Activated CD4-positive, alpha-beta T cell treated with anti-CD3 and anti-CD28 coated beads for 4 hours (primary cell): ENCODE measurements at regions not wholly inside any gene's neighbourhood (a gene's known extent, or its start where the extent isn't known, plus 50 kb on each side); places are given as distances from the start of the nearest gene placed in this dataset.

Experiments
- DNase-seq, 2 donors: peaks; one replicate each; pipeline ENCODE4 v3.0.0-alpha.2; 2020

- no peak for DNase-seq
Measured at GRCh38 chr2:16869711-16870110, 204.1 kb upstream of the CYRIA start.

DNA sequence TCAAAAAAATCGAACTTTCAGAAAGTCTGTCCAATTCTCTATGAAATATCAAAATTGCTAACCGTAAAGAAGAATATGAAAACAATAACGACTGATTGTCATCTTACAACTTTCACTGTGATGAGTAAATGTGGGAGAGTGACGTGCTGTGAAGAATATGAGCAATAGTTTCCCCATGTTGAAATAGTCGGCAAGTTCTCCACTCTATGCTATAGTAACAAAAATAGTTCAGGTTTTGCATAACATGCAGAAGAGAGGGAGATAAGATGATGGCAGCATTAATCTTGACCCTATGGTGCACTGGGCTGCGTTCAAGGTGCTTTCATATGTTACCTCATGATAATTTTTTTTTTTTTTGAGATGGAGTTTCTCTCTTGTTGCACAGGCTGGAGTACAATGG is 196.8 kb upstream of the CYRIA start:
- no peak for DNase-seq

- no peak for DNase-seq
Measured at GRCh38 chr2:16861530-16861929, 195.9 kb upstream of the CYRIA start.

DNA sequence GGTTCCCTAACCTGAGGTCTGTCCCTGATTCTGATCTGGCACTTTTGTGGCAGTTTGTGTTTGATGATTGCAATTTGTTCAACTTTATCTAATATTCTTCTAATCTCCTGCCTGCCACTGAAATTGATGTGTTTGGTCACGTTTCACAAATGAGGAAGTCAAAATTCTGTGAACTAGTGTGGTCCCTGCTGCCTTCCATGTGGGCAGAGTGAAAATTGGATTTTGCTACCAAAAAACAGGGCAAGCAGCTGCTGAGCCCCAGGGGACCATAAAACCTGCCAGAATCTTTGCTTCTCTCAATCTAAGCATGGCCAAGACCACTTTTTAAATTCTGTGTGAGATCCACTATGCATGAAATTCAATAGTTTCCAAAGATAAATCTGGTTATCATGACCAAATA is 195.5 kb upstream of the CYRIA start:
- no peak for DNase-seq

- no peak for DNase-seq
Measured at GRCh38 chr2:16860627-16861026, 195.0 kb upstream of the CYRIA start.

DNA sequence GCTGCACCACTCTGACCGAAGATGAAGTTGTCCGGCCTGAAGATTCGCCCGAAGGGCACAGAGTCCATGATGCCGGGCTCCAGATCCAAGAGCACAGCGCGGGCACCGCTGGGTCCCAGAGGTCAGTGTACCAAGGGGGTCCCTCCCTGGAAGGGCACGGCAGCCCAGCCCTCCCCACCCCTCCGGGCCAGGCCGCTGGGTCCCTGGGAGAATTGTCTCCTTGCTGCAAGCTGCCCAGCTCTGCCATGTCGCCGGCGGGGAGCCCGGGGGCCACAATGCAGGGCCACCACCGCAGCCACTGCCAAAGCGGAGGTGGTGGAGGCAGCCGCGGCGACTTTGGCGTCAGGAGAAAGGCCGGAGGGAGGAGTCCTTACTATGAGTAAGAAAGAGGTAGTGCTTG is 189.5 kb upstream of the CYRIA start:
- no peak for DNase-seq

- DNase-seq = no peak
Measured at GRCh38 chr2:16853088-16853487, 187.5 kb upstream of the CYRIA start.

GRCh38 chr2:16852651-16853050 is 187.0 kb upstream of the CYRIA start:
- no peak for DNase-seq

- DNase-seq = no peak
Measured at GRCh38 chr2:16851126-16851525, 185.5 kb upstream of the CYRIA start.

DNA sequence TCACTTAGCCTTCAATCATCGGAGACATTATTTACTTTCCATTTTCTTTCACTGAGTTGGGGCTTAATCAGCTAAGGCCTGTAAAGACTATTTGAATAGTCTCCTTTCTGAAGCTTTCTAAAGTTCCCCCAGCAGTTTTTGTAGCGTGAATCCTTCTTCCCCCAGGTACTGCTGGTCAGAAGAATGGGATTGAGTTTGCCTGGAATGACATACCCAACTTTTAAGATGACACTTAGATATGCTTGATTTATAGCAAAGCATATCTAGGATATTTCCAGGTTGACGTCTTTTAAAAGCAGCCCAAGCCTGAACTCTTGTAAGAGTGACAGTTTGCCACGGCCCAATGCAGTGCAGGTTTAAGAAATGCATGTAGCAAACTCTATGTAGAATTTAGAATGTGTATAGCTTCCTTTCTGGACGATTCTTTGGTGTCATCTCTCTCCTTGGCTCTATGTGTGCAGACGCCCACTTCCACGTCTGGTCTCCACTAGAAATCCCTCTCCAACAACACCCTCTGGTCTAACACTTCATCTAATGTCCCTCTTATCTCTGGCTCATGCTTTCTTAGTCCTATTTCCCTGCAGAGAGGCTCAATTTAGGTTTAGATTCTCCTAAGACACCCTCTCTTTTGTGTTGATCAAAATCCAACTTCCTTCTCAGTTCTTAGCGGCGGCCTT is 175.0 kb upstream of the CYRIA start:
- no peak for DNase-seq

DNA sequence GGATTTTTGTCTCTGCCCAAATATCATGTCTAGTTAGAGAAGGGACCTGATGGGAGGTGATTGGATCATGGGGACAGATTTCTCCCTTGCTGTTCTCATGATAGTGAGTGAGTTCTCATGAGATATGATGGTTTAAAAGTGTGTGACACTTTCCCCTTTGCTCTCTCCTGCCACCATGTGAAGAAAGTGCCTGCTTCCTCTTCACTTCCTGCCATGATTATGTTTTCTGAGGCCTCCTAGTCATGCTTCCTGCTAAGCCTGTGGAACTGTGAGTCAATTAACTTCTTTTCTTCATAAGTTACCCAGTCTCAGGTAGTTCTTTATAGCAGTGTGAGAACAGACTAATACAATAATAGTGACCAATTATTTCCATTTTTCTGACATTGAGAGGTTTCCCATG is 167.3 kb upstream of the CYRIA start:
- DNase-seq = no peak

DNA sequence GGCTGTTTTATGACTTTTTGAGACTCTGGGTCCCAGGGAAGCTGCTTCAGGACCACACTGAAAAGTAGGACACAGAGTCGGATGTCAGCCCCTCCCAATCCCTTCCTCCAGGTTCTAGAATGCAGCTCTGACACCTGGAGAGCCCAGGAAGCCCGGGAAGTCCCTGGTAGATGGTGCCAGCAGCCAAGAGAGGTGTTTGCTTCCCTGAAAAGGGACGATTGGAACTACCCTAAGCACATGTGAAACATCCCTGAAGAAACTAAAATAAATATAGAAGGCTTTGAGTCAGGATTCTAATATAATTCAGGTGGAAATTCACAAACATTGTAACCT is 163.2 kb upstream of the CYRIA start:
- DNase-seq = no peak

DNA sequence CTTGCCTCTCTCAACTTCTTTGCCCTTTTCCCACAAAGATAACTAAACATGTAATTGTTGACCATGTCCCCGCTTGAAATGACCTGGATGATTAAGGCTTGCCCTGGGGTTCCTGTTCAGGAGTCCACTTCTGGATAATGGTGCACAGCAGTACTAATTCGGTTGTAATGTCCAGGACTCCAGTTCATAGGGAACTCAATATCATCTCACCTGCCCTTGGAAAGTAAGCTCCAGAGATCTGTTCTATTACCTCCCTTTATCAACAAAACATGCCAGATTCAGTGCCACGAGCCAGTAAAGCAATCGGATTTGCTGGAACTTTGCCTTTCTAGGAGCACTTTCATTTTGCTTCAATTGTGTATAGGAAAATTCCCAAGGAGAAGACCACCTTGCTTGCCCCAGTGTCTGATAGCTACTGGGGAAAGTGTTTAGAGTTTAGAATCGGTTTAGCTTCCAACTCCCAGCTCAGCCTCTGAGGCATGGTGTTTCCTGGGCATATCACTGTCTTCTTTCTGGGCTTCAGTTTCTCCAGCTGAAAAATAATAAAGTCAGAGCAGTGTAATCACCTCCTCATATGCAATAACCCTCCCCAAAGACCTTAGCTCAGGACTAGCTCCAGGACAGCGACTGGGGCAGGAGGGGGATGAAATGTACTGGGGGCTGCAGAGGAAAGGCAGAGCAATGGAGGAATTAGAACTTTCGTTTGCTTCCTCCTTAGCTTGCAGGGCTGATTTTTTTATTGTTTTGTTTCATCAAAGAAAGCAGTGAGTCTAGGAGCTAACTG is 162.6 kb upstream of the CYRIA start:
- no peak for DNase-seq

DNA sequence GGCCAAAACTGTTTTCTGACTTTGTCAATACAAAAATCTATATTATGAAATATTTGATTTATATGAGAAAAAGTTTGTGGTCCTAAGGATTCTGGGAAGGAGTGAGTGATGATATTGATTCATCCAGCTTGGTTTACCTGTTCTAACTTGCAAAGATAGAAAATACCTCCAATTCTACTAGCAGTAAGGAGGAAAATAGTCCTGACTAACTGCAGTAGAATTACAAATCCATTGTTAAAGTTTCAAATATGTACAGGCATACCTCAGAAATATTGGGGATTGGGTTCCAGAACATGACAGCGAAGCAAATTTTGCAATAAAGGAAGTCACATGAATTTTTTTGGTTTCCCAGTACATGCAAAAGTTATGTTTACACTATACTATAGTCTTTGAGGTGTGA is 158.8 kb upstream of the CYRIA start:
- no peak for DNase-seq

GRCh38 chr2:16821692-16822091 is 156.1 kb upstream of the CYRIA start:
- DNase-seq = no peak

DNA sequence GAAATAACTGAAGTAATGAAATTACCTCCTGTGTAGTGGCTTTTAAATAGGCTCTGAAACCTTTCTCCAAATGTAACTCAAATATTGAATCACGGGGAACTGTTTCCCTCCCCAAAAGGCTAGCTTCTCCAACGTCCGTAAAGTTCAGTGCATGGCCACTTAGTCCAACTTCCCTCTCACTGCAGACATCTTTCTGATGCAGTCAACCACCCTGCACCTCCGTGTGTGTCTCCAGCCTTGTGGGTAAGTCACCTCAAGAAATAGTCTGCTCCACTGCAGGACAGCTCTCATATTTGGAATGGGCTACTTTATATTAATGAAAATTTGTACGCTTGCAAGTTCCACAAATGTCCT is 152.5 kb upstream of the CYRIA start:
- no peak for DNase-seq

DNA sequence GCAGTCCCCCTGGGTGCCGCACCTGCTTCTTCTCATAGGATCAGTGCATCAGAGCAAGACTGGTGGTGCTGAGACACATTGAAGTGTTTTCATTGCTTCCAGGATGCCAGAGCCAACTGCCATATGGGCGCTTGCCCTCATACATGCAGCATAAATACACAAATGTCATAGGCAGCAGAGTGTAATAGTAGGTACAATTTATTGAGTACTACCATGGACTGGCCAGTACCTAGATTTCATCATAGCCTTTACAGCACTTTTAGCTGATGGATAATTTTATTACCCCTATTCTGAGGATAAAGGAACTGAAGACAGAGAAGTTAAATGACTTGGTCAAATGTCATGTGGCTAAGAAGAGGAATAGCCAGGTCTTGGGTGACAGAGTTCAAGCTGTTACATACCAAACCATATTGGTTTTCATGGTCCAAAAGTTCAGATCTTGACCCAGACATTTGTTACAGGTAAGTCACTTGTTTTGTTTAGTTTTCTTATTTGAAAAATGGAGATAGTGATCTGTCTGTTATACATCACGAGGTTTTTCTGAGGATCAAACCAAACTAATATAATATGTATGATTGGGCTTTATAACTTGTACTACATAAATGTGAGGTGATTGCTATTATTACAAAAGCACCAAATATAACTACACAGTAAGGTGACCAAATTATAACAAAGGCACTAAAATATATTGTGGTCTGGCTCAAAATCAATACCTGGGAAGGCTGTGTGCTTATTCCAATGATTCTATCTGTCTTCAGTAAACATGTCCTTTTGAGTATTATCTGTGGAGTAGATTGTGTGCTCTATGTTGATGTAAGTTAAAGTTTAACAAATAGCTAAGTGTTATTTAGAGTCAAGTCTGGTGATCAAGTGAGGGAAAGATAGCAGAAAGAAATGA is 151.9 kb upstream of the CYRIA start:
- DNase-seq = no peak

DNA sequence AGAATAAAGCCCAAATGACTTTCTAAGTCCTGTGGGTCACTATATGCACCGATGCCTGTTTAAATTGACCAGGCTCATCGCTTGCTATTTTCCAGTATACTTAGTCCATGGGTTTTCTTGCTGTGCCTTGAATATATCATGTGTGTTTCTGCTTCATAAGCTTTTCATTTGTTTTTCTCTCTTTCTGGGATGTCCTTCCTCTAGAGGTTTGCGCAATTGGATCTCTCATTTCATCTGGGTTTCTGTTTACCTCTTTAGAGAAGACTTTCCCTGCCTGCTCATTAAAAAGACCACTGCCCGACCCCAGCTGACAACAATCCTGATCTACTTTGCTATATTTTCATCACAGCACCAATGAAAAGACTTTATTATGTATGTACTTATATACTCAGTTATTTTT is 150.9 kb upstream of the CYRIA start:
- no peak for DNase-seq

DNA sequence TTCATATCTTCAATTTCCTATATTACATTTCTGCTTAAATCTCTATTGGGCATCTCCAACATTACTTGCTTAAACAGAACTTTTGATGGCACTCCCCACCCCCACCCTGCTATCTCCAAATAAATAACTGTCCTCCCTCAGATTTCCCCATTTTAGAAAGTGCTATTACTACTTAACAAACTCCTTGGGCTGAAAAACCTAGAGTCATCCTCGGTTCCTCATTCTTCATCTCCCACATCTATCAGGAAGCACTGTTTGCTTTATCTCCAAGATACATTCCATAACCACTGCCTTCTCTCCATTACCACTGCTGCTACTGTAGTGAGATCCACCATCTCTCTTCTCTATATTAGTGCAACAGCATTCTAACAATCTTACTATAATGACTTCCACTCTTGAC is 150.4 kb upstream of the CYRIA start:
- DNase-seq = no peak

- no peak for DNase-seq
Measured at GRCh38 chr2:16813593-16813992, 148.0 kb upstream of the CYRIA start.

DNA sequence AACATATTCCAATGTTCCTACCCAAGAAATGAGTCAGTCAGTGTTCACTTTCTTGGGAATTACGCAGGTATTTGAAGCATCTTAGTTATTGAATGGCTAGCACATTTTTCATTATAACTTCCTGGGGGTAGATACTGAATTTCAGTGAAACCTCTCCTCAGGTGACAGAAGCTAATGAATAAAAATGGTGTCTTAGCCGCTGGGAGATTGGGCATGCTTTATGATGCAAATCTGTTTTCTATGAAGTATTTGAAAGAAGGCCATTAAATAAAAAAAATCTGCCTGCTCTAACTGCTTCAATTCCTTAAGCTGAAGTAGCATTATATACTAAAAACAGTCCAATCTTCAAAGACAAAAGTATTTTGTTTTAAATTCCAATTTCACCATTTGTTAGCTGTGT is 132.8 kb upstream of the CYRIA start:
- DNase-seq = no peak

DNA sequence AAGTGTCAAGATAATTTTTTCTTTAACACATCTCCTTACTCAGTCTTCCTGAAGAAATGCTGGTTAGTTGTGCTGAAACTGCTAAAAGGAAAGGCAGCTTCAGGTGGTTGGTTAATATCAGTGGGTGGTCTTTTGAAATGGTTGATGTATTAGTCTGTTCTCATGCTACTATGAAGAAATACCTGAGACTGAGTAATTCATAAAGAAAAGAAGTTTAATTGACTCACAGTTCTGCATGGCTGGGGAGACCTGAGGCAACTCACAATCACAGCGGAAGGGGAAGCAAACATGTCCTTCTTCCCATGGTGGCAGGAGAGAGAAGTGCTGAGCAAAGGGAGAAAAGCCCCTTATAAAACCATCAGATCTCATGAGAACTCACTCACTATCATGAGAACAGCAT is 125.9 kb upstream of the CYRIA start:
- no peak for DNase-seq

- no peak for DNase-seq
Measured at GRCh38 chr2:16785149-16785548, 119.5 kb upstream of the CYRIA start.

GRCh38 chr2:16784652-16785051 is 119.0 kb upstream of the CYRIA start:
- DNase-seq = no peak
